ENCODE measurements at regions not wholly inside any gene's neighbourhood (a gene's known extent, or its start where the extent isn't known, plus 50 kb on each side); places are given as distances from the start of the nearest gene placed in this dataset.

DNA sequence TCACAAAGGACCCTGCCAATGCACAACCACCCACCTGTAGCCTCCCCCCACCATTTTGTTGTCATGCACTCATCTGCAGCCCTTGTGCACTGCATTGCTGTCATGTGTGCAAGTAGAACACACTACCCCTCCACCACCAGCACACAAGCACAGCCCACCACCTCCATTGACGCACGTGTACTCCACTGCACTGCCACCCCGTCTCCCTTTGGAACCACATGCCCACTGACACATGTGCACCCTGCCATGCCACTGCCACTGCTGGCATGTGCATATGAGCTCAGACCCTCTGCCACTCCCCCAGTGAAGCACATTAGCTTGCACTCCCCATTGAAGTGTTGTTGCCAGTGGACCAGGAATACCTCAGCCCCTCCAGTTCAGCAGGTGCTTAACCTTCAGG lies 530.3 kb upstream of the ACO1 start:
- TF ChIP-seq, protein P1, sequence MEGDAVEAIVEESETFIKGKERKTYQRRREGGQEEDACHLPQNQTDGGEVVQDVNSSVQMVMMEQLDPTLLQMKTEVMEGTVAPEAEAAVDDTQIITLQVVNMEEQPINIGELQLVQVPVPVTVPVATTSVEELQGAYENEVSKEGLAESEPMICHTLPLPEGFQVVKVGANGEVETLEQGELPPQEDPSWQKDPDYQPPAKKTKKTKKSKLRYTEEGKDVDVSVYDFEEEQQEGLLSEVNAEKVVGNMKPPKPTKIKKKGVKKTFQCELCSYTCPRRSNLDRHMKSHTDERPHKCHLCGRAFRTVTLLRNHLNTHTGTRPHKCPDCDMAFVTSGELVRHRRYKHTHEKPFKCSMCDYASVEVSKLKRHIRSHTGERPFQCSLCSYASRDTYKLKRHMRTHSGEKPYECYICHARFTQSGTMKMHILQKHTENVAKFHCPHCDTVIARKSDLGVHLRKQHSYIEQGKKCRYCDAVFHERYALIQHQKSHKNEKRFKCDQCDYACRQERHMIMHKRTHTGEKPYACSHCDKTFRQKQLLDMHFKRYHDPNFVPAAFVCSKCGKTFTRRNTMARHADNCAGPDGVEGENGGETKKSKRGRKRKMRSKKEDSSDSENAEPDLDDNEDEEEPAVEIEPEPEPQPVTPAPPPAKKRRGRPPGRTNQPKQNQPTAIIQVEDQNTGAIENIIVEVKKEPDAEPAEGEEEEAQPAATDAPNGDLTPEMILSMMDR (IDR thresholded peaks at IDR 0.05; ENCODE audit: low read length), result no peak
- no peak for TF ChIP-seq EZH2 (IDR thresholded peaks at IDR 0.05; ENCODE audit: borderline replicate concordance, low read length)
